ENCODE measurements at regions not wholly inside any gene's neighbourhood (a gene's known extent, or its start where the extent isn't known, plus 50 kb on each side); places are given as distances from the start of the nearest gene placed in this dataset.

DNA sequence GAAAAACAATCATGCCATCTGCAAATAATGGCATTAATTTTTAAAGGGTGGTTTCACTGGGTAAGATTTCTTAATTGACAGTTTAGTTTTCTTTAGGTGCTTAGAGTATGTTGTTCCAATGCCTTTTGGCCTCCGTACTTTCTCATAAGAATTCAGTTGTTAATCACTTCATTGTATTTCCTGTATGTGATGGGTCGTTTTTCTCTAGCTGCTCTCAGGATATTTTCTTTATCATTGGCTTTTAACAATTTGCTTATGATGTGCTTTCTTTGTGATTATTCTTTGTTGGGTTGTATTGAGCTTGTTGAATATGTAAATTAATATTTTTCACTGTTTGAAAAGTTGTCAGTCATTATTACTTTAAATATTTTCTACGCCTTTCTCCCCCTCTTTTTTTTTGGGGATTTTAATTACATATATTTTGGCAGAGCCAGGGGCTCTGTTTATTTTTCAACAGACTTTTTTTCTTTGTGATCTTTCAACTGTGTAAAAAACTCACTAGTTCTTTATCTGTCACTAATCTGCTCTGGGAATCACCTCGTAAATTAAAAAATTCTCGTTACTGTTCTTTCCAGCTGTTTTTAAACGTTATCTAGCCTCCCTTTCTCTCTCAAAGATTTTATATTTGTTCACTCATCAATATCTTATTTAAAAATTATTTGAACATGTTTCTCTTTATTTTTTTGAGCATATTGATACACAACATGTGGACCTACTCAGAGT lies 56.2 kb upstream of the IL1R1 start:
- CTCF ChIA-PET: interaction anchor here (1.2 to 2.1 kb wide), 3 partner anchors 15 to 154 kb away, joined by 3 to 7 read pairs (median 4); no protein-coding TSS in a partner anchor

DNA sequence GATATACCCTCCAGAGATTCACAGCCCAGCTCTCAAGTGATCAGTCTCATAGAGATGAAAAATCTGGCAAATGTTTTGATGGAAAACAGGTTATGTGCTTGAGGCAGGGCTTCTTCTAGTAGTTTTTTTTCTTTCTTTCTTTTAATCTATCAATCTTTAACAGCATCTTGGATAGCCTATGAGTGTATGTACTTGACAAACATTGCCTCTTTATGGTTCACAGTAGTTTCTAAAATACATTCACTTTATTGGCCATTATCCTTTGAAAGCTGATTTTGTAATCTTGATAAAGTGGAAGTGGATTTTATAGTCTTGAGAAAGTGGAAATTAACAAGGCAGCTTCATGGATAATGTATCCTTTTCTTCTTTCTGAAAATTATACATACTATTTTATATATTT lies 51.4 kb upstream of the IL1R1 start:
- ATAC-seq (no peak), DNase-seq (no peak)
- no peak overlapping the region for H3K27ac Mint-ChIP-seq
- ChIA-PET POLR2A (interaction anchor here (1.2 kb wide), 1 partner anchor 8 kb away, joined by 3 read pairs; no protein-coding TSS in a partner anchor), CTCF (interaction anchor here (2.1 to 2.3 kb wide), 2 partner anchors 13 to 71 kb away, joined by 7 to 10 read pairs; no protein-coding TSS in a partner anchor)
- peaks cover 4% of the 10 kb centered on the region for H3K4me1 Mint-ChIP-seq (ENCODE audit: low read depth)
- intact Hi-C loops (cut with micrococcal nuclease): no loop called here
- peaks cover 1% of the 10 kb centered on the region for H3K27me3 Mint-ChIP-seq
- no peak overlapping the region for H3K4me3 Mint-ChIP-seq
- TF ChIP-seq, protein P1, sequence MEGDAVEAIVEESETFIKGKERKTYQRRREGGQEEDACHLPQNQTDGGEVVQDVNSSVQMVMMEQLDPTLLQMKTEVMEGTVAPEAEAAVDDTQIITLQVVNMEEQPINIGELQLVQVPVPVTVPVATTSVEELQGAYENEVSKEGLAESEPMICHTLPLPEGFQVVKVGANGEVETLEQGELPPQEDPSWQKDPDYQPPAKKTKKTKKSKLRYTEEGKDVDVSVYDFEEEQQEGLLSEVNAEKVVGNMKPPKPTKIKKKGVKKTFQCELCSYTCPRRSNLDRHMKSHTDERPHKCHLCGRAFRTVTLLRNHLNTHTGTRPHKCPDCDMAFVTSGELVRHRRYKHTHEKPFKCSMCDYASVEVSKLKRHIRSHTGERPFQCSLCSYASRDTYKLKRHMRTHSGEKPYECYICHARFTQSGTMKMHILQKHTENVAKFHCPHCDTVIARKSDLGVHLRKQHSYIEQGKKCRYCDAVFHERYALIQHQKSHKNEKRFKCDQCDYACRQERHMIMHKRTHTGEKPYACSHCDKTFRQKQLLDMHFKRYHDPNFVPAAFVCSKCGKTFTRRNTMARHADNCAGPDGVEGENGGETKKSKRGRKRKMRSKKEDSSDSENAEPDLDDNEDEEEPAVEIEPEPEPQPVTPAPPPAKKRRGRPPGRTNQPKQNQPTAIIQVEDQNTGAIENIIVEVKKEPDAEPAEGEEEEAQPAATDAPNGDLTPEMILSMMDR (IDR thresholded peaks at IDR 0.05): no peak
- peaks cover 13% of the 10 kb centered on the region for H3K9me3 Mint-ChIP-seq
- H3K36me3 Mint-ChIP-seq (ENCODE audit: low read depth): peaks cover 3% of the 10 kb centered on the region

More for the DNA sequence above, 56.2 kb upstream of the IL1R1 start:
- TF ChIP-seq, protein P1 (IDR thresholded peaks at IDR 0.05): no peak
- Mint-ChIP-seq H3K36me3 (ENCODE audit: low read depth) (peaks cover 5% of the 10 kb centered on the region), H3K4me3 (no peak overlapping the region), H3K4me1 (ENCODE audit: low read depth) (peaks cover 38% of the 10 kb centered on the region), H3K9me3 (peaks cover 17% of the 10 kb centered on the region), H3K27me3 (no peaks in the 10 kb centered on the region), H3K27ac (no peak overlapping the region)
- intact Hi-C loops (cut with micrococcal nuclease): loop anchor here (10.0 kb wide), 1 partner anchor 372 kb away; no protein-coding TSS in a partner anchor
- ATAC-seq: no peak
- POLR2A ChIA-PET: interaction anchor here (0.6 to 1.0 kb wide), 3 partner anchors 17 to 80 kb away, joined by 3 to 4 read pairs (median 3); no protein-coding TSS in a partner anchor
- DNase-seq: no peak

DNA sequence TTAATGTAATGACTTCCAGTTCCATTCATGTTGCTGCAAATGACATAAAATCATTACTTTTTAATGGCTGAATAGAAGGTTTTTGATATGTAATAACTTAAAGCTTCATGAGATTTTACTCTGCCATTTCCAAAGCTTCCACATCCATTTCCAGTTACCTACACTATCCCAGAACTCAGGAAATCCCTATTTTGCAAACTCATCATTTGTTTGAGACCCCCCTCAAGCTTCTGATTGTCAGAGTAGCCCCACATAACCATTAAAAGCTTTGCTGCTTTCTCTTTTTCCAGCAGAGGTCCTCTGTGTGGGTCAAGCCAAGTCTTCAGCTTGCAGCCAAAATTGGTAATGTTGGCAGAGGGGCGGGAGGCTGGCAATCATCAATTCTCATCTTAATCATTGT lies 50.6 kb upstream of the IL1R1 start:
- TF ChIP-seq, protein P1 (IDR thresholded peaks at IDR 0.05): no peak
- Mint-ChIP-seq H3K4me1 (ENCODE audit: low read depth) (peaks cover 4% of the 10 kb centered on the region), H3K36me3 (ENCODE audit: low read depth) (peaks cover 3% of the 10 kb centered on the region), H3K27ac (no peak overlapping the region), H3K9me3 (peaks cover 13% of the 10 kb centered on the region), H3K4me3 (no peak overlapping the region), H3K27me3 (peaks cover 1% of the 10 kb centered on the region)
- POLR2A ChIA-PET: no interaction called here
- intact Hi-C loops (cut with micrococcal nuclease): no loop called here
- CTCF ChIA-PET: interaction anchor here (0.9 to 2.3 kb wide), 4 partner anchors 8 to 71 kb away, joined by 3 to 10 read pairs (median 6); no protein-coding TSS in a partner anchor
- ATAC-seq (no peak), DNase-seq (no peak)

DNA sequence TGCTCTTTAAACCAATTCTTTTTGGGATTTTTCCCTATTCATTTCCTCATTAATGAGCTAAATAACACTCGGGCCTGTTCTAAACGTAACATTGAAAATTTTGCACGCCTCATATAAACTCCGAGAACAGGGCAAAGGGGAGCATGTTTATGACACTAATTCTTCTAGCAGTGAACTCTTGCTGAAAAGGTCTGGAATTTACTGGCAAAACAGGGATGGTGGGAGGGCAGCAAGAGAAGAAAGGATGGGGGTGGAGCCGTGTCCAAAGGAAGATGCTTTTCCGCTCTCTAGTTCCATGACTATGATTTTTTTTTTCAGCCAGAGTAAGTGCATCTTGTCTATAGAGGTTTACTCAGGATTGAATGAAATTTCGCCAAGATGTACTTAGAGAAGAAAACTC lies 50.0 kb upstream of the IL1R1 start:
- Mint-ChIP-seq H3K27me3 (peaks cover 1% of the 10 kb centered on the region), H3K27ac (no peak overlapping the region), H3K4me3 (no peak overlapping the region), H3K9me3 (peaks cover 12% of the 10 kb centered on the region), H3K36me3 (ENCODE audit: low read depth) (peaks cover 3% of the 10 kb centered on the region), H3K4me1 (ENCODE audit: low read depth) (peaks cover 4% of the 10 kb centered on the region)
- ChIA-PET POLR2A (no interaction called here), CTCF (interaction anchor here (0.9 to 2.3 kb wide), 4 partner anchors 9 to 72 kb away, joined by 3 to 10 read pairs (median 6); no protein-coding TSS in a partner anchor)
- TF ChIP-seq, protein P1 (IDR thresholded peaks at IDR 0.05): no peak
- no peak for DNase-seq
- intact Hi-C loops (cut with micrococcal nuclease): no loop called here
- ATAC-seq: no peak
